Ammon's horn (tissue), 1 donor: ENCODE measurements at regions not wholly inside any gene's neighbourhood (a gene's known extent, or its start where the extent isn't known, plus 50 kb on each side); places are given as distances from the start of the nearest gene placed in this dataset.
"Not testable (repeated sequence)": the region's sequence is repeated elsewhere in the genome, so short reads cannot be mapped to it uniquely, and the experiment has no call there.

Experiments
- DNase-seq: peaks from one replicate; pipeline ENCODE4 v3.0.0-alpha.2; 2016; ENCODE audit warnings: low spot score

DNA sequence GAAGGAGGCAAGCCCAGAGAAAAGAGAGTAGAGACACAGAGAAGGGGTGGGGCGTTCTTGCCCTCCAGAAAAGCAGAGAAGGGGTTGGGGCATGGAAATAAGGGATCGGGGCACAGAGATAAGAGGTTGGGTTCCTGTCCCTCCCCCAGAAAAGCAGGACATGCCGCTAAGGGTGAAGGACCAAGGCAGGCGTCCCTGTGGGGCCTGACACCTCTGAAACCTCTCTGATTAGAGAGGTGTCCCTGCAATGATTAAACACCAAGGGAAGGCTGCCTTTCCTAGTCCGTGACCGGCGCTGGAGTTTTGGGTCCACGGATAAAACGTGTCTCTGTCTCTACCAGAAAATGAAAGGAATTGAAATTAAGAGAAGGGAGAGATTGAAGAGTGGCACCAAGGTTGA, 914.0 kb upstream of the CRIM1 start:
- DNase-seq, result not testable (repeated sequence)

DNA sequence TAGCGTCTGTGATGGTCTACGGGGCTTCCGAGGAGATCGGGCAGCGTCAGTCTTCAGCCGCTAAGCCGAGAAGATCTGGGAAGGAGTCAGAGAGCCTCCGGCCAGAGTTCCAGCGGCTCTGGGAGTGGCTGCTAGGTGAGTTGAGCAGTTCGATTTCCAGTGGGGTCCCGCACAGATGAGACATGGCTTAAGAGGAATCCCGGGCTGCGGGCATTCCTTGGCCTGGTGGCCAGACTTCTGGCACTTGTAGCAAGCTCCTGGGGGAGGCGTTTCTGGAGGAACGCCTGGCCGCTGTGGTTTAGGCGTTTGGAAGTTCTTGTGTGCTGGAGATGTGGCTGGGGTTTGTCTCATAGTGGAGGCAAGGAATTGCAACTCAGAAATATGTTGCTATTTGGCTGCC, 915.3 kb upstream of the CRIM1 start:
- not testable (repeated sequence) for DNase-seq

DNA sequence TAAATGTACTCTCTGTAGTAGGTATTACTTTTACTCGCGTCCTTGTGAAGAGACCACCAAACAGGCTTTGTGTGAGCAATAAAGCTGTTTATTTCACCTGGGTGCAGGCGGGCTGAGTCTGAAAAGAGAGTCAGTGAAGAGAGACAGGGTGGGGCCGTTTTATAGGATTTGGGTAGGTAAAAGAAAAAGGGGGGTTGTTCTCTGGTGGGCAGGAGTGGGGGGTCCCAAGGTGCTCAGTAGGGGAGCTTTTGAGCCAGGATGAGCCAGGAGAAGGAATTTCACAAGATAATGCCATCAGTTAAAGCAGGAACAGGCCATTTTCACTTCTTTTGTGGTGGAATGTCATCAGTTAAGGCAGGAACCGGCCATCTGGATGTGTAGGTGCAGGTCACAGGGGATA, 918.7 kb upstream of the CRIM1 start:
- DNase-seq, result not testable (repeated sequence)

DNA sequence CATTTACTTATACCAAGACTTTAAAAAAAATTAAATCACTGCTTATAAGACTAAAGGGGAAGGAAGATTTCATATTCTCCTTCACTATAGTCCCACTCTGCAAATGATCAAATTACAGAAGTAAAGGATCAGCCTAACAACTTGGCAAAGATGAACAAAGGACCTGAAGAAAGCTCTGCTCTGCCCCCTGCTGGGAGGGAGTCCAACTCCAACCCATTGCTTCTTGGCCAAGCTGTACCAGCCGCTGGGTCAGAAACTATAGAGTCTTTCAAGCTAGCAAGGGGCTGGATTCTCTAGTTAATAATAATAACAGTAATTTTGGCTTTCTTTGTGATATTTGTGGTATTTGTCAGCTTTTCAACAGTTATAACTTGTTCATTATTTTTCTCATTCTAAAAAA, 927.0 kb upstream of the CRIM1 start:
- DNase-seq, result peak; percentile 53

DNA sequence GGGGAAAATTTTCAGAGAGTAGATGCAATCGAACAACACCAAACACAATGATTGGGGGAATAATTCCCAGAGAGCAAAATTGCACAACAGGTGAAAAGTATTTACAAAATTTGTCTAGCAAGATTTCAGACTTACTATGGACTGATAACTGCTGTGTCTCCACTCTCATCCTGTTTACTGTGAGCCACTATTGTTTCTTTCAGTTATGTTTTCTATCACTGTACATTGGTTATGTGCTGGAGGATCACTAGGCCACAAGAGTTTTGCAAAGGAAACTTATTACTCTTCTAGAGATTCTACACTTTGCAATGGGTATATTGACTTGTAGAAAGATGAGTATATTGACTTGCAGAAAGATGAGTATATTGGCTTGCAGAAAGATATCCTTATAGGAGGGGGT, 934.1 kb upstream of the CRIM1 start:
- DNase-seq, result no peak

DNA sequence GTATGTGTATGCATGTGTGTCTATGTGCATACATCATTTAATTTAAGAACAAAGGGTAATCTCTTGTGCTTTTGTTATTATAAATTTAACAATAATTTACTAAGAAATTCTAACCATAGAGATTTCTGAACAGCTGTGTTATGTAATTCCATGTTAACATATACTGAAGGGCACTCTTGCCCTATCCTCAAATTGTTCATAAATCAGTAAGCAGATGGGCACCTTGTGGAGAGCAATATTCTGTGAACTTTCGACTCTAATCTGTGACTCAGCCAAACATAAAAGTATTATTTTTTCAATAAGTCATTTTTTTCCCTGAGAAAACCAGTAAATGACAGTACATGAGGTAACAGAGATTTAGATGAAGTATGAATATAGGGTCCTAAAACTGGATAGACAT, 938.3 kb upstream of the CRIM1 start:
- DNase-seq, result no peak

DNA sequence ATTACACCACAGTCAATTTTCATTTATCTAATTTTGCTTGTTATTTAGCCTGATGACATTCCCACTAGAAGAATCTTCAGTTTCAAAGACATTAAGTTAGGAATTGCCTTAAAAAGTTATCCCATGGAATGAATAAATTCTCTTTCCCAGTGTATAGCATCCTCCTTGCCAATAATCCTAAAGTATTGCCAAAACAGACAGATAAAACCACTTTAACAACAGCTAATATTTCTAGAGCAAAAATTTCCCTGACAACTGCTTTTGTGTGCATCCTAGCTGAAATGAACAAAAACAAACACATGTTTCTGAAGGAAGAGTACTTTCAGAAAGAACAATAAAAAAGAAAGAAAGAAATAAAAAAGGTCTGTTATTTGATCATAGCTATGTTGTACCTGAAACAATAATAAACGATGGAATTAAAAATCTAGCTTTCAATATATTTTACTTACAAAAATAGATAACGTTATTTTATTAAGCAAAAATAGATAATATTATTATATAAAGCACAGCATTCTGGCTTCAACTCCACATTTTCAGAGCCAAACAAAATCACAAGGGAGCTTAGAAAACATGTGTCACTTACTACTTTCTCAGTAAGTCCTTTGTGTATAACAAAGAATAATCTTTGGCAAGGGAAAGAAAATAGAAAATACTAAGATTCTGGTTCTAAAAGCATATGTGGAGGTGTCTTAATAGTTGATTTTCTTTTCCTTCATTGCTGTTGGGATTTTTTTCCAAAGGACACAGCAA, 939.0 kb upstream of the CRIM1 start:
- DNase-seq, result no peak

DNA sequence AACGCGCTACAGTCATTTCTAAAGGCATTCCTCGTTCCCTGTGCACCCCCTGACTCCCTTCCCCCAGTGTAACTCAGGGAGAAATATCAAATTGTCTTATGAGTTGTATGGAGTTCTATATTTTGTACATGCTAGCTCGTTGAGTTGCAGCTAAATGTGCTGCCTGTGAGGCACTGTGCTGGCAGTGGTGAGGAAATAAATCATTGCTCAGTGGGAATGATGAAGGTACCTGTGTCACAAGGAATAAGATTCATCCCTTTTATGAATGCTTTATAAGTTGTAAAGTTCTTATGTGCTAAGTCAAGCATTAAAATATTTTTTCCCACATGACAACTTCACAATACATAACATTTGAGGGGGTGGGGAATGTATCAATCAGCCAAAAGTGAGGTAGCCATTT, 939.6 kb upstream of the CRIM1 start:
- DNase-seq, result no peak

DNA sequence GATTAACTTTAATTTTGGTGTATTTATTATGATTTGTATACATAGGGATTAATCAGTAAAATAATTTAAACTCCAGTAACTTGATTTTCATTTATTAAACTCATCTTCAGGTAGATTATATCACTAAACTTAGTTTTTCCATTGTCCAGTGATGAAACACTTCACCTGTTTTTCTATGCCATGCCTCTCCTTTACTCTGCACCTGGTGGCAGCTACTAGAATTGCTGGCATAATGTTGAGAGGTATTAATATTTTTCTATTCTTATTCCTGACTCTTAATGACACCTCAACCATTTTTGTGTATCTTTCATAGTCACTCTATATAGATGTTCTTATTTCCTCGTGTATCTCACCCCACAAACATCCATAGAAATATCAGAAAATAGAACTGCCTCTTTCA, 940.3 kb upstream of the CRIM1 start:
- DNase-seq, result no peak

DNA sequence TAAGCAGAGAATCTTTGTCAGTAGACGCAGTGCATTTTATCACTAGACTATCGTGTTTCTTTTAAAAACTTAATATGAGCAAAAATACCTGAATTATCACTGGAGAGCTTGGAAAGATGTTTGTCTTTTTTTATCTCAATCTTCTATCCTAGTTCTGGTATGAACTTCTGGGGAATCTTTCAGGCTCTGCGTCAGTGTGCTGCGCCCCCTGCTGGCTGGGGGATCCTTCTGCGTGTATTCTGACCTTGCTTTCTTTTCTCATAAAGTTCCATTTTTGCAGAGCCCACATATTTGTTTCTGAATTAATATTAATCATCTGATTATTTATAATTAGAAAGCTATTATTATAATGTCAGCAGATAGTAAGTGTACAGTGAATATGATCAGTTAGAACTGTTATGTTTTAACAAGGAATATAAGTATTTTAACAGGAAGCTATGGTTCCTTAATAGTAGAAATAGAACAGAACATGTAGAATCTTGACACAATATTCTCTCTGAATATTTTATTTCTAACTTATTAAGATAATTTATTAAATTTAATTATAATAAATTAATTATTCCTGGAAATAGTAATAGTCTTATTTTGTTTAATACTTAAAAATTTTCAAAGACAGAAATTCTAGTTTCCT, 945.0 kb upstream of the CRIM1 start:
- peak; percentile 82 for DNase-seq

DNA sequence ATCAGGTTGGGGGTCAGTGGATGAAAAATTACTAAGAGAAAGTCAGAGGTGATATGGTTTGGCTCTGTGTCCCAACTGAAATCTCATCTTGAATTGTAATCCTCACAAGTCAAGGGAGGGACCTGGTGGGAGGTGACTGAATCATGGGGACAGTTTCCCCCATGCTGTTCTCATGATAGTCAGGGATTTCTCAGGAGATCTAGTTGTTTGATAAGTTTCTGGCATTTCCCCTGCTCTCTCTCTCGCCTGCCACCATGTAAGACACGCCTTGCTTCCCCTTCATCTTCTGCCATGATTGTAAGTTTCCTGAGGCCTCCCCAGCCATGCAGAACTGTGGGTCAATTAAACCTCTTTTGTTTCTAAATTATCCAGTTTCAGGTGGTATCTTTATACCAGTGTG, 945.8 kb upstream of the CRIM1 start:
- DNase-seq, result no peak

DNA sequence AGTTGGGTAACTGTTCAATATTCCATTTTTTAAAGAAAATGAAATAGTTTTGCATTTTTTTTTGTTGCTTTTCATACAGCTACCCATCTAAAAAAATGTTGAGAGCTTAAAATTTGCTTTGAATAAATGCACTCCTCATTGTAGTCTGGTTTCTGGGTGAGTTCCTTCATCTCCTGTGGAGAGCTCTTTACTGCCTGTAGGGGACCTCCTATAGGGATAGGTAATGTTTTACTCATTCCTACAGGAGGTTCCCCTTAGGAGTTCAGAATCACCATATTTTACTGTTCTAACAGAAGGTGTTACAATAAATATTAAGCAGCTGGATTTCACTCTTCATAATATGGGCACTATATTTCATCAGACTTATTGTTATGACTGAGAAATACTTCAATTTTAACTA, 947.3 kb upstream of the CRIM1 start:
- DNase-seq, result no peak

DNA sequence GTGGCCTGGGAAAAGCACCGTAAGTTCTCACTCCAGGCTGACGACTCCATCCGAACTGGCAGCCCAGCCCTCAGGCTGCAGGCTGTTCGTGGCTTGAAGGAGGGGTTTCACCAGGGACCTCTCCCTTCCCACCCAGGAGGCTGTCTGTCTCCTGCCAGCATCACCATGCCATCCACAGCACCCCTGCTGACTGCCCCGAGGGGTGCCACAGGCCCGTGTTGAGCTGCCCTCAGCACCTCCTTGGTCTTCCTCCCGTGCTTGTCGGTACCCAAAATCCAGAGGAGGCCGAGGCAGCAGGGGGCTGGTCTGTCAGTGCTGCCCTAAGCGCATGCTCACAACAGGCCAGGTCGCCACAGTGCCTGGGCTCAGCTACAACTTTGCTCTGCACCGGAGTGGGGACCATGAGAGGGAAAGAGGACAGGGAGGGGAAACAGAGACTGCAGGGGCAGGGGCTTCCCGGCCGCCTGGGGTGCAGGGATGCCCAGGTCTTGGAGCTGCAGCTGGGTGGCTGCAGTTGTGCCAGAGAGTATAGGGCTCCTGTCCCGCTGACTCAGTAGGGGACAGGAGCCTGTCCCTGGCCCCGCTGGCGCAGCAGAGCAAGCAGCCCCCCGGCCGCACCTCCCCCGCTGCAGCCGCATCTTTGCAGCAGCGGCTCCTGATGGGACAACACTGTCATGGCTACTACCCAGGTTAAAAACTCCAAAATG, 963.7 kb upstream of the CRIM1 start:
- no peak for DNase-seq

DNA sequence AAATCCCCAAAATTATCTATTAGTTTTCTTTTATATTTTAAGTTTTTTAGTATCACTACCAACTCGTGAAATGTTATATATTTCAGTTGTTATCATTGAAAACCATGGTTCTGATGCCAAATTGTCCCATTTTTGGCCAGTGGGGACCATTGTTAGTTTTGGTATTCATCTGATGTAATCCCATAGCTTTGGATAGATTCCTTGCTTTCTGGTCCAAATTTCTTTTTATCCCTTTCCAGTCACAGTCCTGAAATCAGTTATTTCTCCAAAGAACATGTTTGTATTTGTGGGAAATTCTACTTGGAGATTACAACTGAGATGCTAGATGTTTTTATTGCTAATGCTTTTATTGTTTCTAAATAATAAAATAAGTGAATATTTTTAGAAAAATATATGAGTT, 976.8 kb upstream of the CRIM1 start:
- DNase-seq, result no peak

DNA sequence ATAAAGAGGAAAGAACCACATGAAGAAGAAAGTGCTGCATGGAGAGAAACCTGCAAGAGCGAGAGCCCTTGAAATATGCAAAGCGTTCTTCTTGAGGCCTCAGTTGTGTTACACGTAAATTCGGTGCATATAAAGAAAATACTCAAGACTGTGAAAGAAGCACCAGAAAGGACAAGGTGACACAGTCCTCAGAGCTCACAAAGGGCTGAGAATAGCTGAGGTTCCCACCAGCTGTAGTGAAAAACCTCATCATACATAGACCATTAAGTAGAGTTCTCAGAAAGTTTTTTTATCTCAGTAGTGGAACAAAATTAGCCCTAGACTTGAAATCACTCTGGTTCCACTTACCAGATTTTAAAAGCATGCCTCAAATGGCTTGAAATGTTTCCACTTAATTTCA, 980.7 kb upstream of the CRIM1 start:
- no peak for DNase-seq

DNA sequence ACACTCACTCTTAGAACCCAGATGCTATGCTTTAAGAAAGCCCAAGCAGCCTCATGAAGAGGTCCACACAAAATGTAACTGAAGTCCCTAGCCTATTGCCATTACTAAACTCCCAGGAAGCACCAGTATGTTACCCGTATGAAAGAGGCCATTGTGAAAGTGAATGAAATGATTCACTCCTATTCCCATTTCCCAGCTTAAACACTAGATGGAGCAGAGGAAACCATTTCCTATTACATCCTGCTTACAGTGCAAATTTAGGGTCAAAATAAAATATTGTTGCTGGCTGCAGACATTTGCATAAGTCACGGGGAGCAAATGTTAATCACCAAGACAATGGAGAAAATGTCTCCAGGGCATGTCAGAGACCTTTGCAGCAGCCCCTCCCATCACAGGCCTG, 989.7 kb upstream of the CRIM1 start:
- DNase-seq, result no peak

DNA sequence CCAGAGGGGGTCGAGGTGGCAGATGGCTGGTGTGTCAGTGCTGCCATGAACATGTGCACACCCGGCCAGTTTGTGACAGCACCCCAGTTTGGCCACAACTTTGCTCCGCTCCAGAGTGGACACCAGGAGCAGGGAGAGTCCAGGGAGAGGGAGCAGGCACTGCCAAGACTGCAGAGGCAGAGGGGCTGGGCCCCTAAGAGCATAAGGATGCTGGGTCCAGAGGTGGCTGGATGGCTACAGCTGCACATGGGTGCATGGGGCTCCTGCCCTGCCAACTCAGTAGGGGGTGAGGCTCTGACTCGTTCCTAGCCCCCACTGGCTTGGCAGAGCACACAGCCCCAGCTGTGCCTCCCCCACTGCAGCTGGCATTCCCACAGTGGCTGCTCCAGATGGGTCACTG, 999.2 kb upstream of the CRIM1 start:
- no peak for DNase-seq

DNA sequence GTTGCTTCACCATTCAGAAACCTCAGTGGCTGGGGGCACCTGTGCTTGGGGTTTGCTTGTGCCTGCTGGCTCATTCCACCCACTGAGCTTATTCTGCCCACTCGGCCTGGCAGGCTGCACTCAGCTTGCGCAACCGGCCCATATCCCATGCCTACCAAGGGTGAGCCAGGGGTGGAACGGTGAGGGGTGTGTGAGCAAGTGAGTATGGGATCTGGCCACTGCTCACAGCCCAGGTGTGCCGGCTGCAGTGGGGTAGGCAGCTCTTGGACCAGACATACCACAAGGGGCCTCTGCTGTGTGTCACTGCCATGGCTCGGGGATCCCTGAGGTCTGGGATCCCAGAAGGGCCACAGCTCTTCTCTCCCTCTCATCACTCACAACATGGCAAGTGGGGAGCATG, 1000.5 kb upstream of the CRIM1 start:
- no peak for DNase-seq

DNA sequence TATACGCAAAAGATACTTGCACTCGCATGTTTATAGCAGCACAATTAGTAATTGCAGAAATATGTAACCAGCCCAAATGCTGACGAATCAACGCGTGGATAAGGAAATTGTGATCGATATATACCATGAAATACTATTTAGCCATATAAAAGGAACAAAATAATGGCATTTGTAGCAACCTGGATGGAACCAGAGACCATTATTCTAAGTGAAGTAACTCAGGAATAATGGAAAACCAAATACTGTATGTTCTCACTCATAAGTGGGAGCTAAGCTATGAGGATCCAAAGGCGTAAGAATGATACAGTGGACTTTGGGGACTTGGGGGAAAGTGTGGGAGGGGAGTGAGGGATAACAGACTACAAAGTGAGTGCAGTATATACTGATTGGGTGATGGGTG, 1008.0 kb upstream of the CRIM1 start:
- no peak for DNase-seq

DNA sequence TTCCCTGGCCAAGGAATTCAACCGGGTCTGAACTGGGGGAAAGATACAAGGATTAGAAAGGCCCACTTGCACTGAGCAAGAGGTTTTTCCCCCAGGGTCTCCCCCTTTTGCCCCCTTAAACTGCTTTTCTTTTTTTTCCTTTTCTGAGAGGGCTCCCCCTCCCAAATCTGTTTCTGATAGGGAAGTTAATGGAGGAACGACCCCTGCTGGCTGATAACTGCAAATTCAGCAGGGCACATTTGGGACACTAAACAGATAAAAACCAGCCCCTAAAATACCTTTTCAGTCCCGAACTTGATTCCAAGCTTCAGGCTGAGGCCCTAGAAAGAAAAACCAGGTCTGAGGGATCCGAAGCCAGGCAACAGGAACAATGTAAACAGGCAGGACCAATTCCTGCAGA, 1012.4 kb upstream of the CRIM1 start:
- no peak for DNase-seq

DNA sequence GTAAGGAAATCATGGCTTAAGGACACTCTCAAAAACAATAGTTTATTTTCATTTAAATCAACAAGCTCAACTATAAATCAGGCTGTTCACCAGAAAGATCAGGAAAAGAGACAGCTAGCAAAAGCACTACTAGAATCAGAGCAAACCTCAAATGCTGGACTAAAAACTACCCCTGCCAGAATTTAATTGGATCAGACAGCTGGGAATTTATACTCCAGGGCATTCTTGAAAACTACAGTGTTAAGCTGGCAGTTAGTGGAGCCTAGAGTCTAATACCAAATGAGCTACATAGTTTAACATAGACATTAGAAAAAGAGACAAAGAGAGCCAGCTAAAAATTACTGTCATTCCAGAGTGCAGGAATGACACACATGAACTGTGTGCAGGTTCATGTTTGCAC, 1016.4 kb upstream of the CRIM1 start:
- no peak for DNase-seq

DNA sequence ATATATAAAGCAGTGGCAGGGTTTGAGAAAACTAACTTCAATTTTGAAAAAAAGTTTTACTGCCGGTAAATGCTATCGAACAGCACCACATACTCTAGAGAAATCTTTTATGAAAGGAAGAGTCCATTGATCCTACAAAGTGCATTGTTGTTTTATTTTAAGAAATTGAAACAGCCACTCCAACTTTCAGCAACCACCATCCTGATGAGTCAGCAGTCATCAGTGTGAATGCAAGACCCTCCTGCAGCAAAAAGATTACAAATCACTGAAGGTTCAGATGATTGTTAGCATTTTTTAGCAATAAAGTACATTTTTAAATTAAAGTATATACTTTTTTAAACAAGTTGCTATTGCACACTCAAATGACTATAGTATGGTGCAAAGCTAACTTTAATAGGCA, 1017.7 kb upstream of the CRIM1 start:
- DNase-seq, result no peak

DNA sequence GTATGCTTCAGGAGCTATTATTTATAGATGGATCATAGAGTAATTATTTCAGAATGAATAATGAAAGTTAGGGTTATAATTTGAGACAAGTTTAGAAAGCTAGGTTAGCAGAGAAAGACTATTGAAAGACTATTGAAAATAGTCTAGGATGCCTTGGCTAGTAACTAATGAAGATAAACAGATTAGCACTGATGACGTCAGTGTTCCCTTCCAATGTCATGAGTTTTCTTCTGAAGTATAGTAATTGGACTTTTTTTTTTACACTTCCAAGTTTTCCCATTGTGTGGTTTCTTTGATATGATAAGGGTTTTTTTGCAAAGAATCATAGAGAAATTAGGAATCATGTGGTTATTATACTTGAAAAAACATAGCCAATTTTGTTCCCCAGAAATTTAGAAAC, 1041.5 kb upstream of the CRIM1 start:
- no peak for DNase-seq

DNA sequence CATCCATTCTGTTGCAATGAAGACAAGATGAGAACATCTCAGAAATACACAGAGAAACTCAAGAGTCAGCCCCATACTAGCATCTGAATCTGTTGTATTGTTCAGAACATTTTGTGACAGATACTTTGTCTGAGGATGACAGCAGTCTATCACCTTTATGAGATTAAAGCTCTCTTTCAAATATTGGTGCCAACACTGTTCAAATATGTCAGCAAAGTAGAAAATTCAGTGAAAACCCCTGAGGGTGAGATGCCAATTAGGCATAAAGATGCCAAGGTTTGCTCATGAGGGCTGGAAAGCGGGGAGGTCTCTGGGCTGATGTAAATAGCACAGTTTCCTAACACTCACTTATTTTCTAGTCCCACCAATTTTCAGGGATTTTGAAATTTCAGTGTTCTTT, 1054.2 kb upstream of the CRIM1 start:
- DNase-seq, result no peak
